ENCODE measurements at regions not wholly inside any gene's neighbourhood (a gene's known extent, or its start where the extent isn't known, plus 50 kb on each side); places are given as distances from the start of the nearest gene placed in this dataset.
A peak's percentile ranks its signal among the peaks of the same experiment; 100 is the strongest.

DNA sequence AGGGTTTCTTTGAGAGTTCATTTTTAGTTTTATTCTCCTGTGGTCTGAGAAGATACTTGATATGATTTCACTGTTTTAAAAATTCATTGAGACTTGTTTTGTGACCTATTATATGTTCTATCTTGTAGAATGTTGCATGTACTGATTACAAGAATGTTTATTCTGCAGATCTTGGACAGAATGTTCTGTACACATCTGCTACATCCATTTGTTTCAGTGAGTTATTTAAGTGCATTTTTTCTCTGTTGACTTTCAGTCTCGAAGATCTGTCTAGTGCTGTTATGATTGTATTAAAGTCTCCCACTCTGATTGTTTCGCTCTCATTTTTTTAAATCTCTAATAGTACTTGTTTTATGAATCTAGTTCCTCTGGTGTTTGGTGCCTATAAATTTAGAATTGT, 1319.8 kb downstream of the TMEM121 start:
- intact Hi-C loops (cut with DNase I): no loop called here
- Histone ChIP-seq H3K9me3 (no peaks in the 10 kb centered on the region), H3K4me3 (peak overlapping the region; percentile 48), H3K36me3 (no peaks in the 10 kb centered on the region), H3K27me3 (ENCODE audit: low read depth) (no peaks in the 10 kb centered on the region), H3K27ac (peak overlapping the region; percentile 92), H3K4me1 (peaks cover 24% of the 10 kb centered on the region)
- ATAC-seq (peak; percentile 54 to 68), DNase-seq (no peak)
- TF ChIP-seq CTCF (IDR thresholded peaks at IDR 0.05): no peak

GRCh38 chr14:106848330-106849121, 1322.1 kb downstream of the TMEM121 start:
- H3K4me3 ChIP-seq: no peak overlapping the region
- no peaks in the 10 kb centered on the region for H3K9me3 ChIP-seq
- H3K4me1 ChIP-seq: peaks cover 15% of the 10 kb centered on the region
- intact Hi-C loops (cut with DNase I): no loop called here
- TF ChIP-seq CTCF (IDR thresholded peaks at IDR 0.05): no peak
- DNase-seq (no peak), ATAC-seq (peak in 1 of 2 donors; percentile 5)
- no peak overlapping the region for H3K27ac ChIP-seq
- H3K27me3 ChIP-seq (ENCODE audit: low read depth): no peaks in the 10 kb centered on the region
- no peaks in the 10 kb centered on the region for H3K36me3 ChIP-seq

DNA sequence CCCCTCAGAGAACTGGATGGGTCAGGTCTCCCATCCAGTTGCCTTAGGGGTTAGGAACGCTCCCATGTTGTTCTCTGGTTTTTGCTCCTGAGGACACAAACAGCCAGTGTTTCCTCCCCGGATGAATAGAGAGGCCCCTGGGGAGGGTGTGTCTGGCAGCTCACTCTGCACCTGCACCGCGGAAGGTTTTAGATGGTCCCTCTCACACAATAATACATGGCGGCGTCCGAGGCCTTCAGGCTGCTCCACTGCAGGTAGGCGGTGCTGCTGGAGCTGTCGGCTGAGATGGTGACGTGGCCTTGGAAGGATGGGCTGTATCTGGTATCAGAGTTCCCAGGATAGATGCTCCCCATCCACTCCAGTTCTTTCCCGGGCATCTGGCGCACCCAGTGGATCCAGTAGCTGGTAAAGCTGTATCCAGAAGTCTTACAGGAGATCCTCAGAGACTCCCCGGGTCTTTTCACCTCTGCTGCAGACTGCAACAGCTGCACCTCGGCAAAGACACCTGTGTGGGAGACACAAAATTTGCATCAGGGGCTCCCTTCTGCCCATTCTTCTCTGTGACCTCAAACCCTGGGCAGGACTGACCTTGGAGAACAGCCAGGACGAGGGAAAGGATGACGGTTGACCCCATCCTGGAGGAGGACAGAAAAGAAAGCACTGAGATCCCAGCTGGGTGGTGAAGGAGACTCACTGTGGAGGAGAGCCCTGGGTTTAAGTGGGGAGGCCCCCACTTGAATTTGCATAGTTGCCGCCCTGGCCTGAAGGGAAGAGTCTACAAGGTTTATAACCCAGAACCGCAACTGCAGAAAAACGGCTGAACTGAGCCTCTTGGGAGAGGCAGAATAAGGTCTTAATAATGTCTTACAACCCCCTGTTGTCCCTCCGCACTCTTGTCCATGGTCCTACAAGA, 1324.8 kb downstream of the TMEM121 start:
- no peak for DNase-seq
- no peaks in the 10 kb centered on the region for H3K4me1 ChIP-seq
- intact Hi-C loops (cut with DNase I): no loop called here
- H3K36me3 ChIP-seq: no peaks in the 10 kb centered on the region
- no peaks in the 10 kb centered on the region for H3K9me3 ChIP-seq
- H3K27me3 ChIP-seq (ENCODE audit: low read depth): no peaks in the 10 kb centered on the region
- H3K27ac ChIP-seq: no peak overlapping the region
- TF ChIP-seq CTCF (IDR thresholded peaks at IDR 0.05): no peak
- no peak overlapping the region for H3K4me3 ChIP-seq
- no peak for ATAC-seq

GRCh38 chr14:106872611-106873446, 1346.4 kb downstream of the TMEM121 start:
- H3K4me3 ChIP-seq: no peak overlapping the region

More at GRCh38 chr14:106872611-106873446, 1346.4 kb downstream of the TMEM121 start:
- peak; percentile 94 to 96 for ATAC-seq
- H3K36me3 ChIP-seq: no peaks in the 10 kb centered on the region
- no peaks in the 10 kb centered on the region for H3K9me3 ChIP-seq
- peak; percentile 88 for DNase-seq
- peak; percentile 68 for TF ChIP-seq CTCF (IDR thresholded peaks at IDR 0.05)
- no peak overlapping the region for H3K27ac ChIP-seq
- intact Hi-C loops (cut with DNase I): no loop called here
- peaks cover 6% of the 10 kb centered on the region for H3K27me3 ChIP-seq (ENCODE audit: low read depth)
- H3K4me1 ChIP-seq: no peaks in the 10 kb centered on the region

All from lower lobe of right lung (tissue), 2 donors.